ENCODE measurements at regions not wholly inside any gene's neighbourhood (a gene's known extent, or its start where the extent isn't known, plus 50 kb on each side); places are given as distances from the start of the nearest gene placed in this dataset.
"Not testable (repeated sequence)": the region's sequence is repeated elsewhere in the genome, so short reads cannot be mapped to it uniquely, and the experiment has no call there.

DNA sequence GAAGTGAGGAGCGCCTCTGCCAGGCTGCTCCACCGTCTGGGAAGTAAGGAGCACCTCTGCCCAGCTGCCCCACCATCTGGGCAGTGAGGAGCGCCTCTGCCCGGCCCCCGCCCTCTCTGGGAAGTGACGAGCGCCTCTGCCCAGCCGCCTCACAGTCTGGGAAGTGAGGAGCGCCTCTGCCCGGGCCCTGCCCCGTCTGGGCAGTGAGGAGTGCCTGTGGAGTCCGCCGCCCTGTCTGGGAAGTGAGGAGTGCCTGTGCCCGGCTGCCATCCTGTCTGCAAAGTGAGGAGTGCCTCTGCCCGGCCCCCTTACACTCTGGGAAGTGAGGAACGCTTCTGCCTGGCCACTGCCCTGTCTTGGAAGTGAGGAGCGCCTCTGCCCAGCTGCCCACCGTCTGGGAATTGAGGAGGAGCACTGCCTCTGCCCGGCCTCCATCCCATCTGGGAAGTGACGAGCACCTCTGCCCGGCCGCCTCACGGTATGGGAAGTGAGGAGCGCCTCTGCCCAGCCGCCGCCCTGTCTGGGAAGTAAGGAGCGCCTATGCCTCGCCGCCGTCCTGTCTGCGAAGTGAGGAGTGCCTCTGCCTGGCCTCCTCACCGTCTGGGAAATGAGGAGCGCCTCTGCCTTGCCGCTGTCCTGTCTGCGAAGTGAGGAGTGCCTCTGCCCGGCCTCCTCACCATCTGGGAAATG lies 576.2 kb upstream of the C9orf72 start:
- not testable (repeated sequence) for TF ChIP-seq EGR1 (conservative IDR thresholded peaks at IDR 0.05); CREB1 (IDR thresholded peaks at IDR 0.05); CREB1 (CRISPR knock-in tag; IDR thresholded peaks at IDR 0.05); CEBPB (tag; IDR thresholded peaks at IDR 0.05); ZZZ3 (IDR thresholded peaks at IDR 0.05); RHOXF2B (CRISPR knock-in tag; conservative IDR thresholded peaks at IDR 0.05); ZNF274 (IDR thresholded peaks at IDR 0.05; ENCODE audit: borderline replicate concordance, low read depth, low read length); SMAD3 (CRISPR knock-in tag; conservative IDR thresholded peaks at IDR 0.05)
- TF ChIP-seq, protein P1, sequence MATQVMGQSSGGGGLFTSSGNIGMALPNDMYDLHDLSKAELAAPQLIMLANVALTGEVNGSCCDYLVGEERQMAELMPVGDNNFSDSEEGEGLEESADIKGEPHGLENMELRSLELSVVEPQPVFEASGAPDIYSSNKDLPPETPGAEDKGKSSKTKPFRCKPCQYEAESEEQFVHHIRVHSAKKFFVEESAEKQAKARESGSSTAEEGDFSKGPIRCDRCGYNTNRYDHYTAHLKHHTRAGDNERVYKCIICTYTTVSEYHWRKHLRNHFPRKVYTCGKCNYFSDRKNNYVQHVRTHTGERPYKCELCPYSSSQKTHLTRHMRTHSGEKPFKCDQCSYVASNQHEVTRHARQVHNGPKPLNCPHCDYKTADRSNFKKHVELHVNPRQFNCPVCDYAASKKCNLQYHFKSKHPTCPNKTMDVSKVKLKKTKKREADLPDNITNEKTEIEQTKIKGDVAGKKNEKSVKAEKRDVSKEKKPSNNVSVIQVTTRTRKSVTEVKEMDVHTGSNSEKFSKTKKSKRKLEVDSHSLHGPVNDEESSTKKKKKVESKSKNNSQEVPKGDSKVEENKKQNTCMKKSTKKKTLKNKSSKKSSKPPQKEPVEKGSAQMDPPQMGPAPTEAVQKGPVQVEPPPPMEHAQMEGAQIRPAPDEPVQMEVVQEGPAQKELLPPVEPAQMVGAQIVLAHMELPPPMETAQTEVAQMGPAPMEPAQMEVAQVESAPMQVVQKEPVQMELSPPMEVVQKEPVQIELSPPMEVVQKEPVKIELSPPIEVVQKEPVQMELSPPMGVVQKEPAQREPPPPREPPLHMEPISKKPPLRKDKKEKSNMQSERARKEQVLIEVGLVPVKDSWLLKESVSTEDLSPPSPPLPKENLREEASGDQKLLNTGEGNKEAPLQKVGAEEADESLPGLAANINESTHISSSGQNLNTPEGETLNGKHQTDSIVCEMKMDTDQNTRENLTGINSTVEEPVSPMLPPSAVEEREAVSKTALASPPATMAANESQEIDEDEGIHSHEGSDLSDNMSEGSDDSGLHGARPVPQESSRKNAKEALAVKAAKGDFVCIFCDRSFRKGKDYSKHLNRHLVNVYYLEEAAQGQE (IDR thresholded peaks at IDR 0.05; ENCODE audit: borderline replicate concordance), result not testable (repeated sequence)
- TF ChIP-seq, protein P1 (CRISPR knock-in tag; IDR thresholded peaks at IDR 0.05; ENCODE audit: low read depth), result not testable (repeated sequence)

Data from K562 (cell line).